Activated CD4-positive, alpha-beta T cell treated with anti-CD3 and anti-CD28 coated beads for 24 hours (primary cell): ENCODE measurements at regions not wholly inside any gene's neighbourhood (a gene's known extent, or its start where the extent isn't known, plus 50 kb on each side); places are given as distances from the start of the nearest gene placed in this dataset.
"Not testable (repeated sequence)": the region's sequence is repeated elsewhere in the genome, so short reads cannot be mapped to it uniquely, and the experiment has no call there.

ENCODE experiments used
- DNase-seq, 2 donors: peaks; one replicate each; pipeline ENCODE4 v3.0.0-alpha.2; 2020; ENCODE audit warnings: low read depth in 2 of 2

DNA sequence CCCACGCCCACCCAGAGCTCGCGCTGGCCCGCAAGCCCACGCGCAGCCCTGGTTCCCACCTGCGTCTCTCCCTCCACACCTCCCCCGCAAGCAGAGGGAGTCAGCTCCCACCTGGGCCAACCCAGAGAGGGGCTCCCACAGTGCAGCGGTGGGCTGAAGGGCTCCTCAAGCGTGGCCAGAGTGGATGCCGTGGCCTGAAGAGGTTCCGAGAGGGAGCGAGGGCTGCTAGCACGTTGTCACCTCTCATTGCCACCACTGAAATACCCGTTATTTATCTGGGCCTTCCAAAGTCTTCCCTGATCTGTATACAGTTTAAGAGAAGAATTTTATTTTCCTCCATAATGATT lies 88.3 kb upstream of the MYLIP start:
- DNase-seq = no peak

DNA sequence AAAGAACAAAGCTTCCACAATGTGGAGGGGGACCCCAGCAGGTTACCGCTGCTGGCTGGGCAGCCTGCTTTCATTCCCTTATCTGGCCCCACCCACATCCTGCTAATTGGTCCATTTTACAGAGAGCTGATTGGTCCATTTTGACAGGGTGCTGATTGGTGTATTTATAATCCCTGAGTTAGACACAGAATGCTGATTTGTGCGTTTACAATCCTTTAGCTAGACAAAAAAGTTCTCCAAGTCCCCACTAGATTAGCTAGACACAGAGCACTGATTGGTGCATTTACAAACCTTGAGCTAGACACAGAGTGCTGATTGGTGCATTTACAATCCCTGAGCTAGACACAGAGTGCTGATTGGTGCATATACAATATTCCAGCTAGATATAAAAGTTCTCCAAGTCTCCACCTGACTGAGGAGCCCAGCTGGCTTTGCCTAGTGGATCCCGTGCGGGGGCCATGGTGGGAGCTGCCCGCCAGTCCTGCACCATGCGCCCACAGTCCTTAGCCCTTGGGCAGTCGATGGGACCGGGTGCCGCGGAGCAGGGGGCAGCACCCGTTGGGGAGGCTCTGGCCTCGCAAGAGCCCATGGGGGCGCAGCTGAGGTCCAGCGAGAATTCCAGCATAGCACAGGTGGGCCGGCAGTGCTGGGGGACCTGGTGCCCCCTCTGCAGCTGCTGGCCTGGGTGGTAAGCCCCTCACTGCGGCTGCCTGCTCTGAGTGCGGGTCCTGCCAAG lies 88.8 kb upstream of the MYLIP start:
- not testable (repeated sequence) for DNase-seq

DNA sequence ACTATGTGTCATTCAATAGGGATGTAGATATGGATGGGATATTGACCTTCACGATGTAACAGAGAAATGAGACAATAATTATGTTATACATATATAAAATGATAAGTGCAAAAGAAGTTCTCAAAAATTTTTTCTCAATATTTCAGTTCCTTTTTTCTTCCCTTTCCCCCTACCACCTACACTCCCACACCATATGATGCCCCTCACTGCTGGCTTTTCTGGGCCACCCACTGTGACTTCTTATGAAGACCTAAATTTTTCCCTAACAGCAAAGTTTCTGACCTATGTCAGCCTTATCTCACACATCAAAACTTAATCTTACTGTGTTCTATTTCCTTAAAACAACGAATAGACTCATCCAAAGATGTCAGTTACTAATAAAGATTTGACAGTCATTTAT lies 89.9 kb upstream of the MYLIP start:
- DNase-seq = no peak

DNA sequence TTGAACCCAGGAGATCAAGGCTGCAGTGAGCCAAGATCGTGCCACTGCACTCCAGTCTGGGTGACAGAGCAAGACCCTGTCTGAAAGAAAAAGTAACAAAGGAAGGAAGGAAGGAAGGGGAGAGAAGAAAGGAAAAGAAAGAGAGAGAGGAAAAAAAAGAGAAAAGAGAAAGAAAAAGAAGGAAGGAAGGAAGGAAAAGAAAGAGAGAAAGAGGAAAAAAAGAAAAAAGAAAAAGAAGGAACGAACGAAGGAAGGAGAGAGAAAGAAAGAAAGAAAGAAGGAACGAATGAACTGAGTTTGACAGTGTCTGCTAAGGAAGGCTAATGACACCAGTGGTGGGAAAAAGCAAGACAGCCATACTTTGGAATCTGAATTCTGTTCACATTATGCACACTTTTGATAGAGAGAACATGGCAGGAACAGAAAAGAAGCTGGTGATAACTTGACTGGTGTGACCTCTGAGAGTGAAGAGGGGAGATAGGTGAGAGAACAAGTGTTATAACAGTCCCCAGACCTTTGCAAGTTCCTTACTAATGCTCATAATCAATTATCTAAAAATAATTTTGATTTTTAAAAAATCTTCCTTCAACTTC lies 93.3 kb upstream of the MYLIP start:
- DNase-seq = no peak

DNA sequence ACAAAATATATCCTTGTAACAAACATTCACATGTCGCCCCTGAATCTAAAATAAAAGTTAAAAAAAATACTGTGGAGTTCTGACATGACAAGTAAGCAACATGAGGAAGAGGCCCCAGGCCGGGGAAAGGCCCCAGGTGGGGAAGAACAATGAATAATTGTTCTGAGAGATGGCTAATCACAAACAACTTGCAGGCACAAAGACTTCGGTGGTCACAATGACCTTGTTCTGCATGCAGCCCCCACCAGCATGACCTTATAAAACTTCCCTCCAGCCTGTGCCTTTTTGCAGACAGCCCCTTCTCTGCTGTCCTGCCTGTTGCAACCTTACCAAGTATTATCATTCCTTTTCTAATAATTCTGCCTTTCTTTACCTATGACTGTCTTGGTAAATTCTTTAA lies 95.7 kb upstream of the MYLIP start:
- DNase-seq = no peak

DNA sequence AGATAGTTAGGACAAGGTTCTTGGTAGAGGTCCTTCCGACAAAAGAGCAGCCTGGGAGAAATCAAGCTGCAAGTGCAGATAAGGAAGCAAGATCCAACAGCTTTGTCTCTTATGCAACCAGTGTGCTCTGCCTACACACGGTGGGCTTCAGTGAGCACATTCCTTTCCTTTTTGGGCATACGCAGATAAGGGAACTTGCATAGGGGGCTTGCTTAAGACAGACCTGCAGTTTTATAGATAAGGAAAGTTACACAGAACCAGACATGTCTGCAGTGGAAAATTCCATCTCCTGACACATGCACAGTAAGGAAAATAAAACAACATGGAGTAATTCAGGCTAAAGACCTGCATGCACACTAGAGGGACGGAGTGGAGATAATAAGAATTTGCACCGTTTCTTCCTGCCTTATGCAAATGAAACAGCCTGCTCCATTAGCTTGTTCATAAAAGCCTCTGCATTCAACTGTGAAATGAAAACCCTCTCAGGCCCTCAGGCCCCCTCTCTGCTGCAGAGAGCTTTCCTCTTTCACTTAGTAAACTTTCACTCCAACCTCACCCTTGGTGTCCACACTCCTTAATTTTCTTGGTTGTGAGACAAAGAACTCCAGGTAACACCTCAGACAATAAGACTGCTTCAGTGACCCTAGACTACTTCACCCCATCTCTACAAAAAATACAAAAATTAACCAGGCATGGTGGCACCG lies 97.5 kb upstream of the MYLIP start:
- DNase-seq = no peak

DNA sequence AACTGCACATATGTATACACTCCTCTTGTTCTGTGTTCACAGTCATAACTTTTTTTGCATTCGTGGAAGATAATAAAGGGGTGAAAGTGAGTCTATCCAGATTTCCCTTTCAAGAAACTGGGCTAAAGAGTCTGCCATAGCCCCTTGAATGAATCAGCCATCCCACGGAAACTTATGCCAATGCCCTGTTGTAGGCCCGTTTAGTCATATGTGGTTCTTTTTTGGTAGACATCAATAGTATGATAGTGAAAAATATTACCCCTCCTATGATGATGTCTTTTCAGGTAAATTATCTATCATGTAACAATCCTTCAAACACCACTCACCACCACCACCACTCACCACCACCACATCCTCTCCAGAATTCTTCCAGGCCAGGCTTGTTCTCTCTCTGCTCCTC lies 99.9 kb upstream of the MYLIP start:
- no peak for DNase-seq

DNA sequence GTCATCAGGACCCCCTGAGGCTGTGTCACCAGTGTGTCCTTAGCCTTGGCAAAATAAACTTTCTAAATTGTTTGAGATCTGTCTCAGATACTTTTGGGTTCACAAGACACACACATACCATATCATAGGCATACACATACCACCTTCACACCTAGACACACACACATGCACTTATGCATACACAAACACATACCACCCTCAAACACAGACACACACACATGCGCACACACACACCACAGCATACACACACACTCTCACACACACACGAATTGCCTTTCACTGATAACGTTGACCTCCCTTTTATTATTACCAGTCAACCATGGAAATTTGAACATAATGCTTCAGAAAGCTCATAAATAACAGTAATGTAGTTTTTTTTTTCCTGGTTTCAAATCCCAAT lies 108.6 kb upstream of the MYLIP start:
- no peak for DNase-seq

DNA sequence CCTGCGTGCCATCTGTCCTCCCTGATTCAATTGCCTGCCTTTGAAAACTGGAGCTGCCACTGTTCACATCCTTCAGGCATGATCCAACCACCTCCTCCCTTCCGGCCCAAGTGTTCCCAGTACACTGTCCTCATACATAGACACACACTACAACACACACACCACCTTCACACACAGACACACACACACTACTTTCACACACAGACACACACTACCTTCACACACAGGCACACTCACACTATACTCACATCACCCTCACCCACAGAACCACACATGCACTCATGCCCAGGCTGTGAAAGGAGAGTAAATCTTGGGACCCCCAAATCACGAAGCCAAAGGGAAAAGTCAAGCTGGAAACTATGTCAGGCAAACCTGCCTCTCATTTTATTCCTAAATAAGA lies 109.4 kb upstream of the MYLIP start:
- DNase-seq = no peak

DNA sequence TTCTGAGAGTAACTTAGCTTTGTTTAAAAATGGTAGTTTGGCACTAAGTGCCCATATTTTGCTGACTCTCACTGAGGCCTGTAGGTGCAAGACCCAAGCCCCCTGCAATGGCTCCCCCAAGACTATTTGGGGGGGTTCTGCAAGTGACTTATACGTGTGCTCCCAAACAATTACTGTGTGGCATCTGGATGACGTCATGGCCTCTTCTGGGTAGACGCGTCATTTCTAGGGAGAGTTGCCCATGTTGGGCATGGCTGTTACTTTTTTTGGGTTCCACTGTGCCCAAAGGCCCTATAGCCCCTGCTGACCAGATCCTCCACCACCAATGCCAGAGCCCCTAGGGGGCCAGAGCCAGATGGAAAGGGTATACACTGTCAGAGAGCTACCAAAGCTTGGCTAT lies 110.3 kb upstream of the MYLIP start:
- no peak for DNase-seq

DNA sequence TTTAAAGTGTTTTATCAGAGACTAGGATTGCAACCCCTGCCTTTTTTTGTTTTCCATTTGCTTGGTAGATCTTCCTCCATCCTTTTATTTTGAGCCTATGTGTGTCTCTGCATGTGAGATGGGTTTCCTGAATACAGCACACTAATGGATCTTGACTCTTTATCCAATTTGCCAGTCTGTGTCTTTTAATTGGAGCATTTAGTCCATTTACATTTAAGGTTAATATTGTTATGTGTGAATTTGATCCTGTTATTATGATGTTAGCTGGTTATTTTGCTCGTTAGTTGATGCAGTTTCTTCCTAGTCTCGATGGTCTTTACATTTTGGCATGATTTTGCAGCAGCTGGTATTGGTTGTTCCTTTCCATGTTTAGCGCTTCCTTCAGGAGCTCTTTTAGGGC lies 114.6 kb upstream of the MYLIP start:
- not testable (repeated sequence) for DNase-seq

DNA sequence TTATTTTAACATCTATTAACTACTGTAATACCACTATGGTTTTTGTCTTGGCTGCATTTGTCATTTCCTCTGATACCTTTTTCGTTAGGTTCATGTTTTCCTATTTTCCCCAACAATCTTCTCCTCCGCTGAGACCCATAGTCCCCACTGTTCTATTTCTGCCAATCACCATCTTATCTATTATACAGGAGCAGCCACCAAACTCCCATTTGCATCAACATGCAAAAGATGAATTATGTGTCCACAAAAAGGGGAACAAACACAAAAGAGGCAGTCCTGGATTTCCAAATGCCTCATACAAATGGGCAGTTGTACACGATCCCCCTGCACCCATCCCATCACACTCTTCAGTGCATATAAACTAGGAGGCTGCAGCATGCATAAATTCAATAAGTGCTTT lies 121.7 kb upstream of the MYLIP start:
- no peak for DNase-seq

DNA sequence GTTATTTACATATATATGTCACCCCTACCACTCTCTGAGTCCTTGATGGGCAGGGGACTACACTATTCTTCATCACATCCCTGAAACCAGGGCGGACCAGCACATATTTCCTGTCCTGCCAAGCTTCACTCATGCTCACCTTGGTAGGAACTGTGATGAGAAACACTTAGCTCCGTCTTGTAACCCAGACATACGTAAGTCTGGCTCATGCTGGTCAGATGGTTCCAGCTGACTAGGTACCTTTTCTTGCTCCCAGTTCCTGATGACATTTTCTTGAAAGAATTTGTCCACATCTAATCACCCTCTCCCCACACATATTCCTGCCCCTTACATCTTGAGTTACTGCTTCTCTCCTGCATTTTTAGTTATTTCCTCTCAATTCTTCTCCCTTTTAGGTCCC lies 122.2 kb upstream of the MYLIP start:
- no peak for DNase-seq

DNA sequence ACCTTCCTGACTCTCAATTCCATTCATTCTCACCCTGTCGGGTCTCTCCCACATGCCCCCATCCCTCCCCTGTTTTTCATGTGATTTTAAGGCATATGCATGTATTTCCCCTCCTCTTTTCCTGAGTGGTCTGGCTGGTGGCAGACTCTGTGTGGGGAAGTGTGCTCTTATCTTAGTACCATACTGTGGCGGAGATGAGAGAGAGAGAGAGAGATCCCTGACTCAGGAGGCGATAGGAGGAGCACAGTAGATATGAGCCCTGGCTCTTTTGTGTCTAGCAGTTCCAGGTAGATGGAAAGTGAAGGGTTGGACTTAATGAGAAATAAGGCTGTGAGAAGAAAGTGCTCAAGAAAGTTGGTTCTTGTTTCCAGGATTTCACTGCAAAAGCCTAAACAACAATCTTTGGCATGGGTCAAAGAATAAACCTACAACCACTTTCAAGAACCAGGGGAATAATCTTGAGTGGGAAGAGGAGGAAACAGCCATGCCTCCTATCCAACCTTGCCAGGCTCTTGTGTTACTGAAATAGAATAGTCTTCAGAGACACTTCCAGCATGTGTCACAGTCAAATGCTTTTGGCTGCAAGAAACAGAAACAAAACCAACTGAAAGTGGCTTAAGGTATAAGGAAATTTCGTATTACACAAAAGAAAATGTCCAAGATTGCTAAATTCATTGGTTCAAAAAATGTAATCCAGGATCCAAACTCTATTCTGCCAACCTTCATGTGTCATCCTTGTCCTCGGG lies 123.8 kb upstream of the MYLIP start:
- DNase-seq = no peak

DNA sequence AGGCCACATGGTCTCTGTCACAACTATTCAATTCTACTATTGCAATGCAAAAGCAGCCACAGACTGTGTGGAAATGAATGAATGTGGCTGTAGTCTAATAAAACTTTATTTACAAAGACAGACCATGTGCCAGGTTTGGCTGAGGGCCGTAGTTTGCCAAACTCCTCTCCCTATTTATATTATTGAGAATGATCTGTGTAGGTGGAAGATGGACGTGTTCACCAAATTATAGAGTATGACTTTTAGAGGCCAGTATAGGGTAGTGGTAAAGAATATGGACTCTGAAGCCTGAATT lies 125.7 kb upstream of the MYLIP start:
- DNase-seq = no peak

DNA sequence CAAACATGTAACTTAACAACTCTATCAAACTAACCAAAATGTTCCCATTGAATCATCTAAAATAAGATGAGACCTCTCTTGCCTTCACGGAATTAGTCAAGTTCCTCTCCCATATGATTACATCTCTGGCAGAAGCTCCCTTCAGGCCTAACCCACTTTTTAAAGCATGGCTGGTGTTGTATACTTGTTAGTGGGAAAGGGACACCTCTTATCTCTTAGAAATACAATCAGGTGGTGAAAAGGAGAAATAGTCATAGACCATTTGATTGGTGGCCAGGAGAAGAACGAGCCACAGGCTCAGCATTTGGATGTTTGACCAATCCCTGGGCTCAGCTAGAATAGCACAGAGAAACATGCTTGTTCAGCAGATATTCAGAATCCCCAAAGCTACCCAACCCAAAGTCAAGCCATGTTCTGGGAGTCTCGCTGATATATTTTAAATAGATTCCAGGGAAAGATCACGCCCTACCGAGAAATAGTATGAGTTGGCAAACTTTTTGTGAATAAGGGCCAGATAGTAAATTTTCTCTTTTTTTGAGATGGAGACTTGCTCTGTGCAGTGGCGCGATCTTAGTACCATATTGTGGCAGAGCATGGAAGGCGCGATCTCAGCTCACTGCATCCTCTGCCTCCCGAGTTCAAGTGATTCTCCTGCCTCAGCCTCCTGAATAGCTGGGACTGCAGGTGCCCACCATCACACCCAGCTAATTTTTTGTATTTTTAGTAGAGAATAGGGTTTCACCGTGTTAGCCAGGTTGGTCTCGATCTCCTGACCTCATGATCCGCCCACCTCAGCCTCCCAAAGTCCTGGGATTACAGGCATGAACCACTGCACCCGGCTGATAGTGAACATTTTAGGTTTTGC lies 126.3 kb upstream of the MYLIP start:
- no peak for DNase-seq

DNA sequence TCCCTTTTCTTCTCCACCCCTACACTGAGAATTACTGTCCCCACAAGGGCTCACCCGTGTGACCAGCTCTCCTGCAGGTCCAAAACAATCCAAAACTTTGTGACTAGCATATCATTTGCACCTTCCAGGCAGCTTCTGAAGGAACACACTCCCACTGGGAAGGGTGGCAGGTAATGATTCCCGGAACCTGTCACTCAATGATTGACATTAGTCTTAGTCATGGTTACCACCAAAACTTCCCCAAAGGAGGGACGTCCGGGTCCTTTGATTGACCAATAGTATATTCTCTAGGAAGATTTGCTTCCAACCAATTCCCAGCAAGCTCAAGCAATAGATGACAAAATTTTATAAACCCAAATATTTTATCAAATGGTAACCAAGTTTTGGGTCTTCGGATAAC lies 127.7 kb upstream of the MYLIP start:
- DNase-seq = no peak

DNA sequence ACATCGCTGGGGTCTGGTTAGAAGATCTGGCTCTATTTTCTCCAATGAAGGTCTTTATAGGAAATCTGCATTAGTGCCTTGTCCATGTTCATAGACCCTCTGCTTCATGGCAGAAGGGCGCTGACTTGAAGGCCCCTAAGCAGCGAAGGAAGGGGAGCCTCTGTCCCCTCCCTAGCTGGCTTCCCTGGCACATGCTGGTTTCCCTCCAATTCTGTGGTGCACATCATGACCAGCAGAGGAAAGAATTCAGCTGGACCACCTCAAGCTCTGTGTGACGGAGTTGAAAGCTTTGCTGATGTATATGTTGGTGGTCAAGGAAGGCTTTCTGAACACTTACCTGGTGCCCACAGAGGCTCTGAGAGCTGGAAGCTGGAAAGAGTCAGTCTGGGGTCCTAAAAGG lies 129.7 kb upstream of the MYLIP start:
- no peak for DNase-seq

DNA sequence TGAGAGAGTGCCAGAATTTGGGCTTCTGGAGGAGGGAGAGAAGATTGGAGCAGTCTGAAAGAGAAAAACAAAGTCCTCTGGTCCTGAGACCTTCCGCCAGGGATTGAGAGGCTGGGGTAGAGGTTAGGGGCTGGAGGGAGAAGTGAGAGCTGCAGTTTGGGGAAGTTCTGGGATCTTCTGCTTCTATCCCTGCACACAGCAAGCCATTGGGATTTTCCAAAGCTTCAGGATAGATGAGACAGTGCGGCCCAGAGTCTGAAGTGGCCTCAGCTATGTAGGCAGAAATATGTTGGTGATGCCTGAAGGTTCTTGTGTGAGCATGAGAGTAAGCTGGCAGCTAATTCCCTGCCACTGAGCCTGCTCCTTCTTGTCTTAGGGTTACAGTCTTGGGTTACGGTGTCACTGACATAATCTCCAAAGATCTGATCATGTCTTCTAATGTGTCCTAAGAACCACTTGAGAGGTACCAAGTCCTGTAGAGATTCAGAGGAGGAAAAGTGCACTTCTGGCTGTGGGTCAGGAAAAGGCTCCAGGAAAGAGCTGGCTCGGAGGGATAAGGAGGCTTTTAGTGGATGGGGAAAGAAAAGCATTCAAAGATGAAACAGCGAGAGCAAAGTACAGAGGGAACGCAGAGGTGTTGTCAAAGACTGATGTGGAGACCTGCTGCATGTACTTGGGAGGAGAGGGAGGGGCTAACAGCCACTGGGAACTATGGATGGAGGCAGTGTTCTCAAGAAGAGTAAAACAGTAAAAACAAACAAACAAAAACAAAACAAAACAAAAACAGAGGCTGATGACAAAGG lies 131.1 kb upstream of the MYLIP start:
- DNase-seq = no peak

DNA sequence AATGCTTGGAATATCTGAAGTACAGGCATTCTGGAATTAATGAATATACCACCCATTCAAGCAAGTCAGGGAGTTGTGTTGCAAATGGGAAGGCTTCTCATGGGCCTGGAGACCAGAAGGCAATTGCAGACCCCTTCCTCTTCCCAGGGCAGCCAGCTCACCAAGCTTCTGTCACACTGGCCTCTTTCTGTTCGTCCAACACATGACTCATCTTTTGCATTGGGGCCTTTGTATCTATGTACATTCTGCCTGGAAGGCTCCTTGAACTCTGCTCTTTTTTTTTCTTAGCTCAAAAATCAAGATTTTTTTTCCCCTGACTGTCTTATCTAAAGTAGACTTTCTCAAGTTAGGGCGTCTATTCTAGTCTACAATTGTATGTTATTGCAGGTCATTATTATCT lies 132.9 kb upstream of the MYLIP start:
- DNase-seq = no peak

DNA sequence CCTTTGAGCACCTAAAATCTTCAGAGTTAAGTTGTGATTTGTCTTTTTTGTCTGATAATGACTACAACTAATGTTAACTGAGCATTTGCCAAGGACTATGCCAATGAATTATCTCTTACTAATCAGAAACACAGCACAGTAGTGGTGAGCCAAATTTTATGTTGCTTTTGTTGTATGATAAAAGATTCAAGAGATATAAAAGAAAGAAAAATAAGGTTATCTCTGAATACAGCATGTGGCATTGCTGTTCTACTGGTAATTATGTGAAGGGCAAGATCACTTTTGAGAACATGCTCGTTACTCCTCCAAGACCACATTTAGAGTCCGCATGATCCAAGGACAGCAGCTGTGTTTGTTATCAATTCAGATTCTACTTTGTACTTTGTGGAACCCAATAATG lies 133.4 kb upstream of the MYLIP start:
- DNase-seq = no peak
